NCI-H526 (cell line): ENCODE measurements at regions not wholly inside any gene's neighbourhood (a gene's known extent, or its start where the extent isn't known, plus 50 kb on each side); places are given as distances from the start of the nearest gene placed in this dataset.
"Not testable (repeated sequence)": the region's sequence is repeated elsewhere in the genome, so short reads cannot be mapped to it uniquely, and the experiment has no call there.

Experiments used
- DNase-seq, 2 experiments: peaks; one replicate each; lab custom pipeline; 2025; lab: John Stamatoyannopoulos, UW

DNA sequence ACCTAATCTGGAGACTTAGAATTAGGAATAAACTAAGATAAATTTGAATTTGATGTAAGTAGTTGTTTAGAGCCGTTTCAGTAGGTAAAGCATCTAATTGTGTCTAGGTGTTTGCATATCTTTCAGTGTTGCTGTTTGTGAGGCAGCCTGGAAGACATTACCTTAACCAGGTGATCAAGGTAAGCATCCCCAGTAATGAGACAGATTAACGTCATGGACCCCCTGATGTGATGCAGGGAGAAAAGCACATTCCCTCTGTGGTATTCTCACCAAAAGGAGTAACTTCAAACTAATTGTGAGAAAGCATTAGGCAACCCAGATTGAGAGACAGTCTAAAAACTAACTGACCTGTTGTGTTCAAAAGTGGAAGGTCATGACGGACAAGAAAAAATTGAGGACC lies 251.6 kb downstream of the NUAK1 start:
- DNase-seq, result no peak

DNA sequence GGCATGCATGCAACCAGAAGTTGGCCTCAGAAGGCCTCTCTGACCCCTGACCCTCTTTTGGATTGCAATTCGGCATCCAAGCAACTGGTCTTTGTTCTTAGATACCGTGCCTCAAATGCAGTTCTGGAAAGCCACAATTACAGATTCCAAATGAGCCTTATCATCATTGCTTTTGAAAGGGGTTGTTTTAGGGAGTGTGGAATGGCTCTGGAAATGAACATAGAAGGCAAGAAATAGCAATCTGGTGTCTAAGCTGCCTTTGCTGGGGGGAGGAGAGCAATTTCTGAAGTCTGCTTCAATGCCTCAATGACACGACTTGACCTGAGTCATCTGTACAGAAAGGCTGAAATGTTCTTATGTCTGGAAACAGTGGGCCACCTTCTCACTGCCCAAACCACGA lies 250.1 kb downstream of the NUAK1 start:
- DNase-seq, result no peak

DNA sequence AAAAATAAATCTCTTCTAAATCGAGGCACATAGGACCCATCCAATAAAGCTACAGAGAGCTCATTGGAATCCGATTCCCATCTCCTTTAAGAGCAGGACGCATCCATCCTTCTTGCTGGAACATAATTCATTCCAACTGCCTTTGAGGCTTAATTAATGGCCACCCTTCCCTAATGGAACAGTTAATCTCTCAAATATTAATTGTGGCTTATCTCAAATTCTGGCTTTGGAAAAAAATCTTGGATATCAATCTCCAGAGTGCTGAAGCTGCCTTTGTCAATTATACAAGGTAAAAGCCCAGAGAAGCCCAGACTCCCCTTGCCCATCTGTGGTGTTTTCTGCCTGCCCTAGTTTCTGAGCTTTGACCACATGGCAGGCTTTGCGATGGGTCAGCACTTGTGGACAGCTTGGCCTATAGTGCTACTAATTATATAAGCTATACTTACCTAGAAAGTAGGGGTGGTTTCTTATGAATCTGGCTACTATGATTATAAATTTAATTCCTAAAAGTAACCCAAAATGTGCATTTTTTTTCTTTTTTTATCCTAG lies 246.3 kb downstream of the NUAK1 start:
- DNase-seq, result no peak

DNA sequence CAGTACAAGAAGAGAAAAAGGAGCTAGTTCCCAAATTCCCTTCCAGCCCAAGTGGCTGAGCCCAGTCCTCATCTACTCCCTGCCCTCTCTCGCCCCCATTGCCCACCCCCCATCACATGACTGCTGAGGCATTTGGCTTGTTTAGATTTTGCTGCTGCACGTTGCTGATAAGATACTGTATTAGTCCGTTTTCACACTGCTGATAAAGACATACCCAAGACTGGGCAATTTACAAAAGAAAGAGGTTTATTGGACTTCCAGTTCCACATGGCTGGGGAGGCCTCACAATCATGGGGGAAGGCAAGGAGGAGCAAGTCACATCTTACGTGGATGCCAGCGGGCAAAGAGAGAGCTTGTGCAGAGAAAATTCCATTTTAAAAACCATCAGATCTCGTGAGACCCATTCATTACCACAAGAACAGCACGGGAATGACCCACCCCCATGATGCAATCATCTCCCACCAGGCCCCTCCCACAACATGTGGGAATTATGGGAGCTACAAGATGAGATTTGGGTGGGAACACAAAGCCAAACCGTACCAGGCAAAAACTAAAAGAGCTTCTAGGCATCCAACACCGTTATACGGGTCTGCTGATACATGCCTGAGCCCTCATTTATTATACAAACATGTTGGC lies 243.4 kb downstream of the NUAK1 start:
- DNase-seq, result not testable (repeated sequence)

DNA sequence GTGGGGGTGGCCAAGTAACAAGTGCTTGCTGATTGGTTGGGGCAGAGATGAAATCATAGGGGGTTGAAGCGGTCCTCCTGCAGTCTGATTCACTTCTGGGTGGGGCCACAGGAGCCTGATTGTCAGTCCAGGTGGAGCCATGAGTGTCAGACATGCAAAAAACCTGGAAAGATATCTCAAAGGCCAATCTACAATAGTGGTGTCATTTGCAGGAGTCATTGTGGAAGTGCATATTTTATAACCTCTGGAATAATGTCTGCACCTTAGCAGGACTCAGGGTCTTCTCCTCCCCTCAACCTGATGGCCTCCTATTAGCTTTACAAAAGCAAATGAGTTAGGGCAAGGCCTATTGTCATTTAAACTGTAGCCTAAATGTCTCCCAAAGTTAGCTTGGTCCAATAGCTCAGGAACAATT lies 241.4 kb downstream of the NUAK1 start:
- DNase-seq, result no peak

DNA sequence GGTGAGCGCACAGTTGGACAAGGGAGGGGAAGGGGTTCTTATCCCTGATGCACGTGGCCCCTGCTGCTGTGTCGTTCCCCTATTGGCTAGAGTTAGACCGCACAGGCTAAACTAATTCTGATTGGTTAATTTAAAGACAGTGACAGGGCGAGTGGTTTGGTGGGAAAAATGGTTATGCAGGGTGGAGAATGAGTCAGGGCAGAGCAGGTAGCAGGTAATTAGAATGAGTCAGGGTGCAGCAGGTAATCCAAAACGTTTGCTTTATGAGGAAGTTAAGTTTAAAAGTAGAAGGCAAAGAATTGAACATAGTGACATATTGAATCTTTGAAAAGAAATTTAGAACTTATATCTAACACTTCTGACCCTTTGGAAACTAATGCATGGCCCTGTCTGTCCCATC lies 240.5 kb downstream of the NUAK1 start:
- DNase-seq, result not testable (repeated sequence)

DNA sequence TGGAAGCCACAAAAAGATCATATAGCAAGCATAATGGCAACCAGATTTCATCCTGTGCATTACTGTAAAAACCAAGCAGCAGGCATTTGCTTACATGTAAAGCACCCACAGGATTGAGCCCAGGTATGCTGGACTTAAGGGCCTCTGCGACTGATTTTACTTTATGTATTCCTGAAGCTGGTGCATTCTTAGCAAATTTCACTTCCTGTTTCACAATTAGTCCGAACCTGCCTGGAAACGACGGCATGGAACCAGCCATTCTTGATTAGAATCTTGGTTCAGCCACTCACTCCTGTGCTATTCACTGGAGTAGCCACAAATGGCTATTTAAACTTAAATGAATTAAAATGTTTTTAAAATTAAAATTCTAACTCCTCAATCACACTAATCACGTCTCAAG lies 239.2 kb downstream of the NUAK1 start:
- DNase-seq, result peak in 1 of 2 experiments; percentile 10

DNA sequence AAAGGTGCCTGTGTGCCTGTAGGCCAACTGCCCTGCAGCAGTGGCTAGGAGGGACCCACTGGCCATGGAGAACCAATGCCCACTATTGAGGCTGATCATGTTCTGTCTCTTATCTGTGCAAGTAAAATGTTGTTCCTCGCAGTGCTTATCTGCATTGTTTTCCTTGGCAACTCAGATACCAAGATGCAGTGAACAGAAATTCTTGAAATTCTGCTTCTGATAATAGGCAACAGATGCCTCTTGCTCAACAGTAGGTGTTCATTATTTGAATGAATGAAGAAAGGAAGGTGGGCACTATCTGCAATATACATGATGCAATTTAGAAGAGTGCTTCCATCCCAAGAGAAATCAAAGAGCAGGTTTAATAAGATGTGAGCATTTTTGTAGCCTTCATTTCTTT lies 232.2 kb downstream of the NUAK1 start:
- DNase-seq, result no peak

DNA sequence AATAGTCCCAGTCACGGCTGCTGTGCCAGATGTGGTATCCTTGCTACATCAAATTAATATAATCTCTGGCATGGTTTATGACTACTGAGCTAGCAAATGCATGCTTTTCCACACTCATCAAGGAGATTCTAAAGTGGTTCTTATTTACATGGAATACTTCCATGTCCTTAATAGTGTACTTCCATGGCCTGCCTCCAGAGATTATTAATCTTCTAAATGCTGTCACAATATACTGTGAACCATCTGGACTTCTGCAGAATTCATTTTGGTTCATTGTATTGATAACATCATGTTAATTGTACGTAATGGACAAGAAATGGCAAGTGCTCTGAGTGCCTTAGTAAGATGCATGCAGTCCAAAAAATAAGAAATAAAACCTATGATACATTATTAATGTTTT lies 230.8 kb downstream of the NUAK1 start:
- DNase-seq, result no peak

DNA sequence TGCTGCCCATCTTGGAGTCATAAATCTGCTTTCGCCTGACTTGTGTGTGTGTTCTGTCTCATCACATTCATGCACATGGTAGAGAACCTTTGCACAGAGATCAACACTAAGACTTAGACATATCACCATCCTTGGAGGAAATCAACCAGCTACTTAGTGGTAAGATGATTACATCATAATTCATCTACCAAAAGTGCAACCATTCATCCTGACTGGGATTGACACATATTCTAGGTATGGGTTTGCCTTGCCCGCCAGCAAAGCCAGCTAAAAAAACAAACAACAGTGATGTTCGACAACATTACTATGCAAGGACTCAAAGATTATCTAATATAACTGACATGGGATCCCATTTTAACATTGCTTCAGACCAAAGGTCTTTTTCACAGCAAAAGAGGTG lies 228.7 kb downstream of the NUAK1 start:
- DNase-seq, result no peak

DNA sequence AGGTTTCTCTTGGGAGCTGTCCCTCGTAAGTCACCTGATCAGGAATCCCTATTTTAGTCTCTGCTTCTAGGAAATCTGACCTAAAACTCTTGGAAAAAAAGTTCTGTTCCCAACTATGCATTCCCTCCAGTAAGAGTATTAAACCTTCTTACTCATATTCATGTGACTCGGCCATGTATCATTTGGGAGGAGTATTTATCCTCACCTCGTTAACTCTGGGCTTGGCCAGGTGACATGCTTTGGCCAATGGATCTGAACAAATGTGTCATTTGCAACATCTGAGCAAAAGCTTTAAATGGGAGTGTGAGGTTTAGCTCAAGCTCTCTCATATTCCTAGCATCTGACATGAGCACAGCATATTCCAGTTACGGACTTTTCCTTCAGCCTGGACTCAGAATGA lies 226.8 kb downstream of the NUAK1 start:
- DNase-seq, result no peak

DNA sequence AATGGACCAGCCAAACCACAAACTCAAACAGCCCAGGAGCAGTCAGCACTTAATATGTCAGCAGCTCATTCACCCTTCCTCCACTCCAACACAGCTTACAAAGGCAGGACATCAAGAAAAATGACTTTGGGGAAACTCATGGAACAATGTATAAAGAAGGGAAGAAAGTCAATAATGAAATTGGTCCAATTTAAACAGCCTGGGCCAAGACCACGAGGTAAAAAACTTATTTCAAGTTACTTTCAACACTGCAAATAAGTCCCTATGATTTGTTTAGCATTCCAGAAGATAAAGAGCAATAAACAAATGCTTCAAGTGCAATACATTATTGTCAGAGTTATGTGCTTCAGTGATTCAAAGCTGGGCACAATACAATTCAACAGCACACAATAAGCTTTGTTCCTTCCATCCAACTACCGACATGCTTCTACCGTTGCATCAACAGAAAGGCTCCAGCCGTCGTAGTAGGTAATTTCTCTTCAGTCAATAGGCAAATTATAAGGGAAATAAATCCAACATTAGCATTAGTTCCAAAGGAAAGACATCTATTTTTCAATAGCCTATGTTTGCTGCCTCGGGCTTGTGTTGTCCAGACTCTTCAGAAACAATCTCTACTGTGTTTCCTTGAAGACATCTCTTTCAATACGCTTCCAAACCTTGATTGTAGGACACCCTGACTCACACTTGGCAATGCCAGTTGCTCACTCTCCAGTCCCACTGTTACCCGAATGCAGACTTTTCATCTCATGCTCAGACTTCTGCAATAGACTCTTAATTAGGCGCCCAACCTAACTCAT lies 225.7 kb downstream of the NUAK1 start:
- DNase-seq, result peak; percentile 40 to 42

DNA sequence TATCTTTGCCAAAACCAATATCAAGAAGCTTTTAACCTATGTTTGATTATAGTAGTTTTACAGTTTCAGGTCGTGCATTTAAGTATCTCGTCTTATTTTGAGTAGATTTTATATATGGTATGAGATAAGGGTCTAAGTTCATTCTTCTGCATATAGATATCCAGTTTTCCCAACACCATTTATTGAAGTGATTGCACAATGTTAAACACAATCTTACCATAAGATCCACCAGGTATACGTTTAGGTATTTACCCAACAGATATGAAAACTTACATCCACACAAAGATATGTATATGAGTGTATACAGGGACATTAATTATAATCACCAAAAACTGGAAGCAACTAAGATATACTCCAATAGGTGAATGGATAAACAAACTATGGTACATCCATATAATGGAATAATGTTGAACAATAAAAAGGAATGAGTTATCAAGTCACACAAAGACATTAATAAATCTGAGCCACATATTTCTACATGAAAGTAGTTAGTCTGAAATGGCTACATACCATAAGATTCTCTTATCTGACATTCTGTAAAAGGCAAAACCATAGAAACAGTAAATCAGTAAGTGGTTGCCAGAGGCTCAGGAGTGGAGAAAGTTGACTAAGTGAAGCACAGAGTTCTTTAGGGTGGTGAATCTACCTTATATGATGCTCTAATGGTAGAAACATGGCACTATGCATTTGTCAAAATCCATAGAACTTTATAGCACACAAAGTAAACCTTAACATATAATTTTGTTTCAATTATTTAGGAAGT lies 222.6 kb downstream of the NUAK1 start:
- DNase-seq, result no peak

DNA sequence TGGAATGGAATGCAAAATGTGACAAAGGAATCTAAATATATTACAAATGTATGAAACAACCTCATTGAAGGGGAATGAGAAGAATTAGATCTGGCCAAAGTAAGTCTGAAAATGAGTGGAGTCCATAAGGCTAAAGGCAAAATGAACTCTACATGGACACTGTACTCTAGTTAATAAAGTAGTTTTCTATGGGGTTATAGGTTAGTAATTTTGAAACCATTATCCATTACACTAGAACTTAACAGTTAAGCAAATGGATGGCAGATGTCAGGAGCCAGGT lies 222.1 kb downstream of the NUAK1 start:
- DNase-seq, result no peak

DNA sequence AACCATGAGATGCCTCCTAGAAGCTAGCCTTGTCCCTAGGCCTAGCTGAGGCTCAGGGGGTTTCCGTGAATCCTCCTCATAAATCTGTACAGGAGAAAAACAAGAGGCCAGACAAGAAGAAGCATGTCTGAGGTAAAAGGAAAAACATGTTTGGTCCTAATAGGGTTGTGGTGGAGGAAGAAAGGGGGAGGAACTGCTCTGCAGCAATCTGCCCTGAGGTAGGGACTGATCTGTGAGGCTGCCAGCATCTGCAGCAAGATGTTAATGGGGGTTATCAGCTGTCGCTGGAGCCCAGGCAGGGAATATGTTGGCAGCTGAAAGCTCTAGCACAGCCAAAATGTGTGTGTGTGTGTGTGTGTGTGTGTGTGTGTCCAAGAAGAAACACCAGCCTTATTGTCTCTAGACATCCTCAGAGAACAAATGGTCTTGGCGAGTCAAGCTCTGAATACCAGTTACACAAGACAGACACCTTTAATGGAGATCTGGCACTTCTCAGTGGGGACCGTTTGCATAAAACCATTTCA lies 218.5 kb downstream of the NUAK1 start:
- no peak for DNase-seq

DNA sequence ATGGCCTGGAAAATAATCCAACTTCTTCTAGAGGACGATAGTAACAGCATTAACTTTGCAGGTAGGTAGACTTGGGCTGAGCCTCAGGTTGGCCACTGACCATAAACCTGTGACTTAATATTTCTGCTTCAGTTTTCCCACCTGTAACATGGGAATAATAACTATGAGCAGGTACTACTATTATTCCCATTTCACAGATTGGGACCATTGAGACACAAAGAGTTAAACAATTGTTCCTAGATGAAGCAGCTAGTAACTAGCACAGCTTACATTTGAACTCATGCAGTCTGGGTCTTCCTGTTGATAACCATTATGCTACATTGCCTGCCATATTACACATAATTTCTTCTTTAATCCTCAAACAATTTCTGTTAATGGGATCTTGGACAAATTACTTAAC lies 217.7 kb downstream of the NUAK1 start:
- DNase-seq, result no peak

DNA sequence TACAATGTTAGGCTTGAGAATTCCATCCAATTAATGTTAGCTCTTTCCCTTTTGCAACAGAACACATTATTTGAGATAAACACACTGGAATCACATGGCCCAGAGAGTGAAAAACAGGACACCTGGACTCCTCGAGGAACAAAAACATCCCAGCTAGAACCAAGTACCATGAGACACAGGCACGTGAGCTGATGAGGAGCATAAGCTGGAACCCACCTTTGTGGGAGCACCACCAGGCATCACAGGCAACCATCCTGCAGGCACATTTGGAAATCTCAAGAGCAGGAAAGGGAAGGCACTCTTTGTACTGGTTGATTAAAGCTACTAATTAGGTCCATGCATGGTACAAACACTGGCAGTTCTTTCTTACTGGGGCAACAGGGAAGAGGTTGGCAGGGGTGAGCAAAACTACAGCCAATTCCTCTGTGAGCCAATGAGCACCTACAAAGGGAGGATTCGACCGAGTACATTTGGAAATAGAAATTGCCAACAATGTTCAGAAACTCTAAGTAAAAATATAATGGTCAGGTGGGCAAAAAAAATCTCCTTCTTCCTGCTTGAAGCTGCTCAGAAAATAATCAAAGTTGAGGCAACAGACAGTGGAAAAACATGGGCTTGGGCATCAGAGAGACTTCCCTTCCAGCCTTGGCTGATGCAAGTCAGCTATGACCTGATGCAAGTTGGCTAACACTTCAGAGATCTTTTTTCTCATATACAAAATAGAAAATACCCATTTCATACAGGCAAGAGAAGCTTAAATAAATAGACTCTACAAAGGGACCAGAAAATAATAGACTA lies 216.7 kb downstream of the NUAK1 start:
- no peak for DNase-seq

DNA sequence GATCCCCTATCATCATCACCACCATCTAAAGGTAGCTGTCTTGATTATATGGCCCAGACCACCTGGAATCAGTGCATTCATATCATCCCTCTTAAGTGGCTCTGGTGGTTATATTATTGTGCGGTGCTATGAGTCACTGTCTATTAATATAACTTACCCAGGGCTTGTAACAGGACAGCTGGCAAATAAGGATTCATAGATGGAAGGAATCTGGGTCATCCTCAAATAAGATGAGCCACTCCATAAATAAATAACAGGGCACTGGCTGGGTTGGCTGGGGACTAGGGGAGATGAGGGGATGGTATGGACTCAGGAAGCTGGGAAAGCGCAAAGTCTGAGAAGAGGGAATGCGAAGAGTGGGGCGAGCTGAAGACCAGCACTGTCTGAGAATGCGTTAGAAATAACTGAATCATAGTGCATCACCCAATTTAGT lies 216.1 kb downstream of the NUAK1 start:
- DNase-seq, result no peak

DNA sequence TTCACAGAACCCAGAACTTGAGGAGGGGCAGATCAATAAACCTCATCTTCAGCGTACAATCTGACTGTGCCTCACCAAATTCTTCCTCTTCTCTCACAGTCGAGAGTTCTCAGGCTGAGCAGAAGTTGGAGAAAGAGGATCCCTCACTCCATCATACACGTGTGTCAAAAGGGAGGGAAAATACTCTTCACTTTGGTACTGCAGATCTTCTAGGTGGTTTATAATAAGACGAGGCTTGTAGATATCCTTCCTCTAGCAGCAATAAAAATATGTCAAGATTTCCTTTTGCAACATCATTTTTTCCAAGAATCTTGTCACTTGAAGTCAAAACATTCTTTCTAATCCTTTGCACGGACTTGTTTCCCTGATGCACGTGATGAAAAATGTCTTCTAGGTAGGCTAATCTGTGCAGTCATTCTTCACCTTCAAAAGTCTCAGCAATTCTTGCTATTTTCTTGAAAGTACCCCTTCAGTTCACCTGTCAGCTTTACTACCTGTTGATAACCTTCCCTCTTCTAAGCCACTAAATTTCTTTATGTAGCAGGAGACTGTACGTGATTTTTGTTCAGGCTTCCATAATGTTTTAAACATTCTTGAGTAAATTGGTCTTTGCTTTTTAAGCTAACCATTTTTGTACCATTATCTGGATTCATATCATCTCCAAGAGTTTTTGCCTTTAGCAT lies 214.1 kb downstream of the NUAK1 start:
- no peak for DNase-seq

DNA sequence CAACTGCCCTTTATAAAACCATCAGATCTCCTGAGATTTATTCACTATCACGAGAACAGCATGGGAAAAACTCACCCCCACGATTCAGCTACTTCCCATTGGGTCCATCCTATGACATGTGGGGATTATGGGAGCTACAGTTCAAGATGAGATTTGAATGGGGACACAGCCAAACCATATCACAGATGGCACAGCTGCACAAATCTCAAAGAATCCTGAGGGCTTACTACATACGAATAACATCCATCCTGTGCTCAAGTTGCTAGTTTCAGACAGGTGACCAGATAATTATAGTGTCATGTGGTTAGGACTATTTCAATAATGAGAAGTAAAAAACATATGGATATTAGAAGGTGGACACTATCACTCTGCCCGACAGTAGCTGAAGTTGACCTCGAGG lies 211.2 kb downstream of the NUAK1 start:
- no peak for DNase-seq

DNA sequence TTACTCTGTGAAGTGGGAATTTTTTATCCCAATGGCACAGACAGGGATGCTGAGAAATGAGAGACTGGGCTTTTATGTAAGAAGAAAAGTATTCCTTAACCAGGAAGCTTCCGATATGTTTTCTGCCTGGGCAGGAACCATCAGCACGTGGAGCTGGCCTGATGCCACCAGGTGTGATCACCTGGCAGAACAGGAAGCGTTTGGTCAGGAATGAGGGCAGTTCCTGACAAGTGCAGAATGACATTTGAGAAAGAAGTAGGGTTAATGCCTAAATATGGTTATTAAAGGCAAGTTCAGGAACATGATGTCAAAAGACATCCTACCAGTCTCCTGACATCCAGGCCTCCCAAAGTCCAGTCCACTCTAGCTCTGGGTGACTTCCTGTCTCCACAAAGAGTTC lies 210.3 kb downstream of the NUAK1 start:
- no peak for DNase-seq
